K562 (cell line): ENCODE measurements at regions not wholly inside any gene's neighbourhood (a gene's known extent, or its start where the extent isn't known, plus 50 kb on each side); places are given as distances from the start of the nearest gene placed in this dataset.

Experiments
- ATAC-seq: fragments of 200-7000 bp; cut with Tn5 transposase; 3 replicates; pipeline ENCODE4 v1.9.1; 2020; ENCODE audit warnings: moderate library complexity
- BruUV-seq: library from RNA; stranded (reverse); fragments of 400-500 nt; replicated peaks from 2 replicates; lab custom pipeline; 2021; lab: Mats Ljungman, UMichigan
- CTCF ChIA-PET: fragments of 300-600 bp; formaldehyde crosslinking; extraction: SDS; loops from one replicate; lab custom pipeline; 2021; ENCODE audit warnings: low intra/inter-chr PET ratio; lab: Yijun Ruan, JAX
- POLR2A ChIA-PET: fragments of 300-600, 350-650 bp; sonication (Branson Sonifier 250); formaldehyde crosslinking; extraction: SDS; loops from one replicate; lab custom pipeline; 2021; ENCODE audit warnings: antibody characterized with exemption, inconsistent platforms; lab: Yijun Ruan, JAX
- DNase-seq, 4 experiments: peaks; one replicate each; pipeline versions ENCODE4 v3.0.0 to v3.0.0-alpha.2; 2011 to 2018; ENCODE audit warnings: low spot score in 3 of 4, mixed read lengths in 3 of 4; ENCODE audit errors: extremely low read depth in 1 of 4
- FAIRE-seq: peaks from 2 replicates; lab custom pipeline; 2011; peaks lifted over from hg19 to GRCh38; lab: Jason Lieb, UNC
- H2AFZ ChIP-seq: 2 replicates; pipeline ENCODE4 v1.6.0; 2011; ENCODE audit warnings: low read depth, low read length, control low read depth, inconsistent platforms
- H3K27ac ChIP-seq: fragments of 200-600 bp; 3 replicates; pipeline ENCODE4 v1.8.0; 2011; ENCODE audit warnings: low read depth, mild to moderate bottlenecking, control low read depth, inconsistent platforms, low read length, moderate library complexity, mixed read lengths; ENCODE audit errors: extremely low read depth
- H3K27me3 ChIP-seq, 2 experiments: fragments of 300-600 bp in 1 of 2; 2 replicates in 1 of 2; 3 replicates in 1 of 2; pipeline versions ENCODE4 v1.6.0 to v1.8.0; 2011; ENCODE audit warnings: inconsistent platforms in 2 of 2, low read length in 2 of 2, mild to moderate bottlenecking in 1 of 2, mixed read lengths in 1 of 2, moderate library complexity in 1 of 2; ENCODE audit not compliant: control insufficient read depth in 2 of 2, insufficient read depth in 2 of 2
- H3K36me3 ChIP-seq: fragments of 300-600 bp; 3 replicates; pipeline ENCODE4 v1.8.0; 2011; ENCODE audit warnings: mild to moderate bottlenecking, low read length, inconsistent platforms; ENCODE audit not compliant: control insufficient read depth, insufficient read depth
- H3K4me1 ChIP-seq, 2 experiments: fragments of 200-600 bp in 1 of 2; replicated peaks in 1 of 2; 2 replicates in 1 of 2; 3 replicates in 1 of 2; pipeline versions ENCODE4 v1.5.1 to v1.8.0; 2011; ENCODE audit warnings: inconsistent platforms in 2 of 2, low read length in 2 of 2, mild to moderate bottlenecking in 1 of 2, mixed read lengths in 1 of 2, moderate library complexity in 1 of 2; ENCODE audit not compliant: control insufficient read depth in 2 of 2, insufficient read depth in 2 of 2
- H3K4me2 ChIP-seq: 2 replicates; pipeline ENCODE4 v1.6.1; 2011; ENCODE audit warnings: low read length, control low read depth, inconsistent platforms, mixed read lengths; ENCODE audit not compliant: insufficient read depth
- H3K4me3 ChIP-seq: fragments of 200-600 bp; sonication (generic), shearing (Covaris generic); 2 replicates; pipeline ENCODE4 v1.5.1; 2016; ENCODE audit warnings: control low read depth, inconsistent platforms
- H3K79me2 ChIP-seq: fragments of 200-600 bp; 3 replicates; pipeline ENCODE4 v1.8.0; 2011; ENCODE audit warnings: low read length, inconsistent platforms; ENCODE audit not compliant: control insufficient read depth, insufficient read depth
- H3K9ac ChIP-seq, 2 experiments: 2 replicates each; pipeline versions ENCODE4 v1.6.0 to v1.6.1; 2011; ENCODE audit warnings: low read depth in 2 of 2, low read length in 2 of 2, control low read depth in 1 of 2, inconsistent platforms in 1 of 2, mild to moderate bottlenecking in 1 of 2, mixed read lengths in 1 of 2; ENCODE audit not compliant: insufficient read depth in 1 of 2
- H3K9me1 ChIP-seq: one replicate; pipeline ENCODE4 v1.6.0; 2011; ENCODE audit warnings: inconsistent platforms, mild to moderate bottlenecking, low read length, moderate library complexity; ENCODE audit not compliant: control insufficient read depth, insufficient read depth
- H3K9me3 ChIP-seq: replicated peaks from 2 replicates; pipeline ENCODE4 v1.5.1; 2011; ENCODE audit warnings: low read depth, low read length, inconsistent platforms; ENCODE audit not compliant: control insufficient read depth, insufficient read depth
- H4K20me1 ChIP-seq: replicated peaks from 2 replicates; pipeline ENCODE4 v1.6.1; 2011; ENCODE audit warnings: low read length, inconsistent platforms, mixed read lengths; ENCODE audit not compliant: control insufficient read depth, insufficient read depth
- C11orf30 ChIP-seq: fragments of 450-650 bp; IDR thresholded peaks from 2 replicates; pipeline ENCODE4 v1.6.1; 2016; ENCODE audit warnings: low read depth, mild to moderate bottlenecking
- DACH1 ChIP-seq: fragments of 450-650 bp; IDR thresholded peaks from 2 replicates; pipeline ENCODE4 v1.6.1; 2018; ENCODE audit not compliant: partially characterized antibody
- FOXJ3 ChIP-seq: sonication (generic); formaldehyde crosslinking; IDR thresholded peaks from 2 replicates; pipeline ENCODE4 v1.4.0; 2020; ENCODE audit warnings: mild to moderate bottlenecking, missing genetic modification reagents
- MAFG ChIP-seq: fragments of 450-650 bp; conservative IDR thresholded peaks from 2 replicates; pipeline ENCODE4 v1.6.1; 2016; ENCODE audit warnings: missing genetic modification characterization, missing compliant biosample characterization
- POLR3A ChIP-seq: IDR thresholded peaks from 2 replicates; pipeline ENCODE4 v1.6.1; 2011; ENCODE audit warnings: borderline replicate concordance, mild to moderate bottlenecking, moderate library complexity; ENCODE audit not compliant: insufficient read length, insufficient read depth; ENCODE audit errors: extremely low read depth
- RNF2 ChIP-seq: sonication (generic); IDR thresholded peaks from 2 replicates; pipeline ENCODE4 v1.6.1; 2016
- TRIM24 ChIP-seq, 2 experiments: fragments of 450-650 bp; IDR thresholded peaks; 2 replicates each; pipeline ENCODE4 v1.6.1; 2016
- VEZF1 ChIP-seq: fragments of 200-800 bp; sonication (Bioruptor generic); IDR thresholded peaks from 2 replicates; pipeline ENCODE4 v1.6.1; 2017; ENCODE audit warnings: missing genetic modification characterization, missing compliant biosample characterization
- ZNF316 ChIP-seq: fragments of 450-650 bp; IDR thresholded peaks from 2 replicates; pipeline ENCODE4 v1.6.1; 2016
- WGBS: fragments of 100-300 bp; shearing (Covaris generic); methylation state at CpG from one replicate; pipeline ENCODE4 v1.1.6; 2016; ENCODE audit warnings: low coverage, mixed read lengths; ENCODE audit not compliant: insufficient coverage; ENCODE audit errors: missing lambda C conversion rate; 5-methylcytosine and 5-hydroxymethylcytosine counted together
- in situ Hi-C: fragments of 300-500 bp; cut with MboI; formaldehyde crosslinking; loops from 4 replicates; pipeline ENCODE4 v1.15.0; 2018; ENCODE audit warnings: inconsistent platforms, mixed read lengths
- intact Hi-C: fragments of 100-400 bp; cut with micrococcal nuclease; formaldehyde crosslinking; loops from 2 replicates; pipeline ENCODE4 v1.14.2; 2022

GRCh38 chr18:45559258-45559657 is 56.0 kb upstream of the SLC14A2 start:
- intact Hi-C loops: no loop called here
- no peak overlapping the region for H3K4me2 ChIP-seq
- no peaks in the 10 kb centered on the region; a peak in 1 of 5 replicates for H3K4me1 ChIP-seq
- no peaks in the 10 kb centered on the region for H3K27me3 ChIP-seq
- no CpG with 5 or more reads among the region's 1 CpG for WGBS
- H3K9me3 ChIP-seq: no peaks in the 10 kb centered on the region
- in situ Hi-C loops: no loop called here
- ChIA-PET CTCF (no interaction called here), POLR2A (no interaction called here)
- H4K20me1 ChIP-seq: no peaks in the 10 kb centered on the region
- no peak overlapping the region for H2AFZ ChIP-seq
- H3K79me2 ChIP-seq: no peaks in the 10 kb centered on the region
- no TSS peak for BruUV-seq
- DNase-seq (no peak), FAIRE-seq (no peak), ATAC-seq (no peak)
- TF ChIP-seq TRIM24 (IDR thresholded peaks at IDR 0.05) (no peak), VEZF1 (CRISPR knock-in tag) (no peak), MAFG (tag) (peak; percentile 65; the same call in 1 of the 2 replicates), ZNF316 (peak; percentile 61), C11orf30 (peak; percentile 45; the same call in 1 of the 2 replicates), FOXJ3 (CRISPR knock-in tag) (no peak), POLR3A (no peak), DACH1 (no peak), RNF2 (no peak)
- no peak overlapping the region for H3K9ac ChIP-seq
- no peak overlapping the region for H3K4me3 ChIP-seq
- no peak overlapping the region for H3K27ac ChIP-seq
- no peaks in the 10 kb centered on the region for H3K36me3 ChIP-seq
- no peaks in the 10 kb centered on the region for H3K9me1 ChIP-seq
